Astrocyte (in vitro differentiated cells and primary cell): ENCODE measurements at regions not wholly inside any gene's neighbourhood (a gene's known extent, or its start where the extent isn't known, plus 50 kb on each side); places are given as distances from the start of the nearest gene placed in this dataset.

Experiments
- DNase-seq: peaks from one replicate; pipeline ENCODE4 v3.0.0-alpha.2; 2010; ENCODE audit warnings: low read depth
- FAIRE-seq: peaks from 2 replicates; lab custom pipeline; 2011; peaks lifted over from hg19 to GRCh38; lab: Jason Lieb, UNC
- H2AFZ ChIP-seq: 2 replicates; pipeline ENCODE4 v1.6.0; 2012; ENCODE audit warnings: low read depth, low read length, inconsistent platforms
- H3K27ac ChIP-seq: 2 replicates; pipeline ENCODE4 v1.5.1; 2011; ENCODE audit warnings: low read depth, low read length, inconsistent platforms
- H3K27me3 ChIP-seq: 2 replicates; pipeline ENCODE4 v1.6.0; 2011; ENCODE audit warnings: low read length, inconsistent platforms; ENCODE audit not compliant: insufficient read depth
- H3K36me3 ChIP-seq: 2 replicates; pipeline ENCODE4 v1.5.1; 2011; ENCODE audit warnings: low read length, inconsistent platforms; ENCODE audit not compliant: insufficient read depth
- H3K4me1 ChIP-seq: 2 replicates; pipeline ENCODE4 v1.5.1; 2011; ENCODE audit warnings: low read length, inconsistent platforms; ENCODE audit not compliant: insufficient read depth
- H3K4me2 ChIP-seq: 2 replicates; pipeline ENCODE4 v1.6.0; 2012; ENCODE audit warnings: low read length, inconsistent platforms
- H3K4me3 ChIP-seq: 2 replicates; pipeline ENCODE4 v1.5.1; 2011; ENCODE audit warnings: low read depth, mild to moderate bottlenecking, low read length, inconsistent platforms; ENCODE audit not compliant: insufficient read depth
- H3K79me2 ChIP-seq: 2 replicates; pipeline ENCODE4 v1.6.0; 2012; ENCODE audit warnings: mild to moderate bottlenecking, low read length, inconsistent platforms; ENCODE audit not compliant: insufficient read depth
- H3K9ac ChIP-seq: 2 replicates; pipeline ENCODE4 v1.6.0; 2012; ENCODE audit warnings: mild to moderate bottlenecking, low read length, inconsistent platforms
- H3K9me3 ChIP-seq: 2 replicates; pipeline ENCODE4 v1.5.1; 2012; ENCODE audit warnings: low read depth, mild to moderate bottlenecking, low read length, inconsistent platforms; ENCODE audit not compliant: insufficient read depth
- H4K20me1 ChIP-seq: 2 replicates; pipeline ENCODE4 v1.6.0; 2012; ENCODE audit warnings: low read length, inconsistent platforms; ENCODE audit not compliant: insufficient read depth
- H3K27ac Mint-ChIP-seq: one replicate; pipeline ENCODE4 v1.8.0; 2021; ENCODE audit warnings: mild to moderate bottlenecking, mixed read lengths; ENCODE audit not compliant: unreplicated experiment
- H3K27me3 Mint-ChIP-seq: one replicate; pipeline ENCODE4 v1.8.0; 2021; ENCODE audit warnings: low read depth, mixed read lengths; ENCODE audit not compliant: unreplicated experiment
- H3K36me3 Mint-ChIP-seq: one replicate; pipeline ENCODE4 v1.8.0; 2021; ENCODE audit warnings: low read depth, mixed read lengths; ENCODE audit not compliant: unreplicated experiment
- H3K4me1 Mint-ChIP-seq: one replicate; pipeline ENCODE4 v1.8.0; 2021; ENCODE audit warnings: low read depth, mixed read lengths; ENCODE audit not compliant: unreplicated experiment
- H3K4me3 Mint-ChIP-seq: one replicate; pipeline ENCODE4 v1.8.0; 2021; ENCODE audit warnings: mild to moderate bottlenecking, moderate library complexity, mixed read lengths; ENCODE audit not compliant: unreplicated experiment
- H3K9me3 Mint-ChIP-seq: one replicate; pipeline ENCODE4 v1.8.0; 2021; ENCODE audit warnings: mild to moderate bottlenecking, mixed read lengths; ENCODE audit not compliant: unreplicated experiment
- EZH2 ChIP-seq: IDR thresholded peaks from 2 replicates; pipeline ENCODE4 v1.6.1; 2012; ENCODE audit warnings: mild to moderate bottlenecking, low read length, inconsistent platforms; ENCODE audit not compliant: insufficient read depth
- TF ChIP-seq, protein P1 (sequence below): IDR thresholded peaks from 2 replicates; pipeline ENCODE4 v1.5.1; 2011; ENCODE audit warnings: low read depth, mild to moderate bottlenecking, inconsistent platforms, low read length, moderate library complexity; ENCODE audit not compliant: insufficient read depth

DNA sequence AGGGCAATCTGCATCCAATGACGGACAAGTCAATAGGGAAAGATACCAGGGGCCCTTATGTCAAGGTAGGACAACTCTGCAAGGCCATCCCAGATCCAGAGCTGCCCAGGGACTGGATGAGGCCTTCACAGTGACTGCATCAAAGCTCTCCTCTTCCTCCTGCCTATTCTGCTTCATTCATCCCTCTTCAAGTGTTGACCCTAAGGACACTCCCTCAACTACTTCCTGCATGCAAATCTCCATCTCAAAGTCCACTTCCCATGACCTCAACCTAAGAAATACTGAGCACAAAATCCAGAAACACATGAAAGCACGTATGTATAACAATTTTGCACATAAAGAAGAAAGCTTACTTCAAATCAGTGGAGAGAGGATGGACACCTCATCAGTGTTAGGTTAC lies 182.3 kb downstream of the AVL9 start:
- Histone ChIP-seq H3K79me2 (no peaks in the 10 kb centered on the region), H3K4me1 (peaks cover 8% of the 10 kb centered on the region), H3K4me2 (no peak overlapping the region), H3K4me3 (no peak overlapping the region), H2AFZ (no peak overlapping the region), H3K36me3 (no peaks in the 10 kb centered on the region), H4K20me1 (no peaks in the 10 kb centered on the region), H3K9ac (no peak overlapping the region), H3K9me3 (no peaks in the 10 kb centered on the region), H3K27ac (no peak overlapping the region), H3K27me3 (no peaks in the 10 kb centered on the region)
- DNase-seq (no peak), FAIRE-seq (no peak)
- no peaks in the 10 kb centered on the region for H3K4me1 Mint-ChIP-seq
- H3K36me3 Mint-ChIP-seq, result no peaks in the 10 kb centered on the region
- H3K27ac Mint-ChIP-seq, result no peak overlapping the region
- peaks cover 3% of the 10 kb centered on the region for H3K9me3 Mint-ChIP-seq
- H3K27me3 Mint-ChIP-seq, result no peaks in the 10 kb centered on the region
- no peak overlapping the region for H3K4me3 Mint-ChIP-seq
- TF ChIP-seq EZH2, result no peak
- TF ChIP-seq, protein P1, sequence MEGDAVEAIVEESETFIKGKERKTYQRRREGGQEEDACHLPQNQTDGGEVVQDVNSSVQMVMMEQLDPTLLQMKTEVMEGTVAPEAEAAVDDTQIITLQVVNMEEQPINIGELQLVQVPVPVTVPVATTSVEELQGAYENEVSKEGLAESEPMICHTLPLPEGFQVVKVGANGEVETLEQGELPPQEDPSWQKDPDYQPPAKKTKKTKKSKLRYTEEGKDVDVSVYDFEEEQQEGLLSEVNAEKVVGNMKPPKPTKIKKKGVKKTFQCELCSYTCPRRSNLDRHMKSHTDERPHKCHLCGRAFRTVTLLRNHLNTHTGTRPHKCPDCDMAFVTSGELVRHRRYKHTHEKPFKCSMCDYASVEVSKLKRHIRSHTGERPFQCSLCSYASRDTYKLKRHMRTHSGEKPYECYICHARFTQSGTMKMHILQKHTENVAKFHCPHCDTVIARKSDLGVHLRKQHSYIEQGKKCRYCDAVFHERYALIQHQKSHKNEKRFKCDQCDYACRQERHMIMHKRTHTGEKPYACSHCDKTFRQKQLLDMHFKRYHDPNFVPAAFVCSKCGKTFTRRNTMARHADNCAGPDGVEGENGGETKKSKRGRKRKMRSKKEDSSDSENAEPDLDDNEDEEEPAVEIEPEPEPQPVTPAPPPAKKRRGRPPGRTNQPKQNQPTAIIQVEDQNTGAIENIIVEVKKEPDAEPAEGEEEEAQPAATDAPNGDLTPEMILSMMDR, result no peak

DNA sequence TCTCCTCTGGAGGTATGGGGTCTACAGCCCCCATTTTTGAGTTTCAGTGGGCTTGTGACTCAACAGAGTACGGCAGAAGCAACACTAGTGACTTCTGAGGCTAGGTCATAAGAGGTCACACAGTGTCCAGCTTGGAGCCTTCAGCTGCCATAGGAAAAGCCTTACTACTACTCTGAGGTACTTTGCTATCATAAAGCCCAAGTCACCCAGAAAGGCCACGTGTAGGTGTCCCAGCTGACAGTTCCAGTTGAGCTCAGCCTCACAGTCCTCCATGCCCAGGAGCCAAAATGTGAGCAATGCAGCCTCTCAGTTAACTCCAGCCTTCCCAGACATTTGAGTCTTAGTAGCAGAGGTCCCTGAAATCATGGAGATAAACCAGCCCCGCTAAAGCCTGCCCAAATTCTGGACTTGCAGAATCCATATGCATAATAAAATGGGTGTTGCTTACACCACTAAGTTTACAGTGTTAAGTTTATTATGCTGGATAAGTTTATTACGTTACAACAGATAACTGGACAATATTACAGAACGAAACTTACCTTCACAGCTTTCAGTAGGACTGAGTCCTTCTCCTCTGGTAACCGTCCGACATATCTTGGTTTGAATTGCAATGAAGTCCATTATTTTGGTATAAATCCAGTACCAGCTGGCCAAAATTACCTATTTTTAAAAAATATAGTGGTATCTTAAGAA lies 181.1 kb downstream of the AVL9 start:
- H3K9me3 Mint-ChIP-seq, result no peaks in the 10 kb centered on the region
- no peak overlapping the region for H3K27ac ChIP-seq
- H3K36me3 ChIP-seq, result no peaks in the 10 kb centered on the region
- no peak overlapping the region for H3K4me3 ChIP-seq
- H2AFZ ChIP-seq, result no peak overlapping the region
- peaks cover 8% of the 10 kb centered on the region for H3K4me1 ChIP-seq
- no peaks in the 10 kb centered on the region for H3K4me1 Mint-ChIP-seq
- no peak overlapping the region for H3K4me2 ChIP-seq
- H3K9me3 ChIP-seq, result no peaks in the 10 kb centered on the region
- H3K79me2 ChIP-seq, result no peaks in the 10 kb centered on the region
- no peaks in the 10 kb centered on the region for H3K36me3 Mint-ChIP-seq
- no peaks in the 10 kb centered on the region for H4K20me1 ChIP-seq
- no peaks in the 10 kb centered on the region for H3K27me3 ChIP-seq
- H3K9ac ChIP-seq, result no peak overlapping the region
- FAIRE-seq (no peak), DNase-seq (no peak)
- TF ChIP-seq EZH2, result no peak
- TF ChIP-seq, protein P1, result no peak
- no peak overlapping the region for H3K27ac Mint-ChIP-seq
- no peaks in the 10 kb centered on the region for H3K27me3 Mint-ChIP-seq
- H3K4me3 Mint-ChIP-seq, result no peak overlapping the region

DNA sequence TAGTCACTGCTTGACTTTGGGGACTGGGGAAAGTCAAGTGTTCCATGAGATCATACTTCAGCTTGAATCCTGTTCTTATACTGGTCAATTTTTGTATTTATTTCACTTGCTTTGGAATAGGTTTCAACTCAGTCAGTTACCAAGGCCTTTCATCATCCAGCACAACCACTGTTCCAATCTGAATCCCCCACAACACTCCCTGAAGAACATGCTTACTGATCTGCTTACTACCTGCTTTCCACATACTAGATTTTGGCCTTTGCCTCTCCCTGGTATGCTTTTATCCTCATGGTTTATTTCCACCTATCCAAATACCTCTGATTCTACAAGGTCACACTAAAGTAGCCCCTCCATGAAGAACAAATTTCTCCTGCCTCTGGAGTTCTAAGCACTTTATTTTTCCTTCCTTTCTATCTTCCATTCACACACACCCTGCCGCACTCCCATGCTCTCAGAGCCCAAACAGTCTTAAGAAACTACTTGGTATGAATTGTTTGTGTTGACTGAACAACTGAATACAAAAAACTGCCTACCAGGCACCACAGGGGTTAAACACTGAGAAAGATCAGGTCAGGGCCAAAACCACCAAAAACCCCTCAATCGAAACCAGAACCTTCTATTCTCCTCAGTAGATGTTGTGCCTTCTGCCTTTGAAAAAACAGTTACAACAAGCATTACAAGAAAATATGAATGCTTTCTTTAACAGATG lies 178.1 kb downstream of the AVL9 start:
- no peak overlapping the region for H3K4me3 ChIP-seq
- Mint-ChIP-seq H3K36me3 (peaks cover 2% of the 10 kb centered on the region), H3K27me3 (no peaks in the 10 kb centered on the region), H3K4me1 (peaks cover 22% of the 10 kb centered on the region), H3K9me3 (no peaks in the 10 kb centered on the region), H3K4me3 (no peak overlapping the region), H3K27ac (no peak overlapping the region)
- no peaks in the 10 kb centered on the region for H3K9me3 ChIP-seq
- H3K4me1 ChIP-seq, result peaks cover 22% of the 10 kb centered on the region
- H3K4me2 ChIP-seq, result no peak overlapping the region
- DNase-seq, result no peak
- H3K27me3 ChIP-seq, result no peaks in the 10 kb centered on the region
- H3K27ac ChIP-seq, result no peak overlapping the region
- no peaks in the 10 kb centered on the region for H3K36me3 ChIP-seq
- H3K79me2 ChIP-seq, result no peaks in the 10 kb centered on the region
- no peak overlapping the region for H2AFZ ChIP-seq
- no peak overlapping the region for H3K9ac ChIP-seq
- TF ChIP-seq EZH2, result no peak
- TF ChIP-seq, protein P1, result no peak
- FAIRE-seq, result no peak
- H4K20me1 ChIP-seq, result no peaks in the 10 kb centered on the region
